HEK293 (cell line): ENCODE measurements at regions not wholly inside any gene's neighbourhood (a gene's known extent, or its start where the extent isn't known, plus 50 kb on each side); places are given as distances from the start of the nearest gene placed in this dataset.

Experiments used
- CTCF ChIP-seq: fragments of 450-650 bp; formaldehyde crosslinking; IDR thresholded peaks from 2 replicates; pipeline ENCODE4 v1.5.1; 2016; ENCODE audit warnings: missing biosample characterization, missing genetic modification characterization
- PRDM10 ChIP-seq: fragments of 450-650 bp; formaldehyde crosslinking; IDR thresholded peaks from 2 replicates; pipeline ENCODE4 v1.5.1; 2016; ENCODE audit warnings: missing biosample characterization, missing genetic modification characterization
- SP3 ChIP-seq: fragments of 450-650 bp; formaldehyde crosslinking; IDR thresholded peaks from 2 replicates; pipeline ENCODE4 v1.5.1; 2016; ENCODE audit warnings: missing biosample characterization, missing genetic modification characterization

GRCh38 chr1:30172299-30172694 is 551.1 kb downstream of the MATN1 start:
- no peak for TF ChIP-seq CTCF
- no peak for TF ChIP-seq SP3 (tag by site-specific recombination)
- no peak for TF ChIP-seq PRDM10 (tag by site-specific recombination)
